Stimulated activated CD4-positive, alpha-beta T cell treated with anti-CD3 and anti-CD28 coated beads, Interleukin-1b, Interleukin-23, amount 100 ng/mL, for 1 hour (primary cell): ENCODE measurements at regions not wholly inside any gene's neighbourhood (a gene's known extent, or its start where the extent isn't known, plus 50 kb on each side); places are given as distances from the start of the nearest gene placed in this dataset.
"Not testable (repeated sequence)": the region's sequence is repeated elsewhere in the genome, so short reads cannot be mapped to it uniquely, and the experiment has no call there.

Experiments
- DNase-seq, 2 donors: peaks; one replicate each; pipeline ENCODE4 v3.0.0-alpha.2; 2020; ENCODE audit warnings: low read depth in 2 of 2

- DNase-seq = no peak
Observed at GRCh38 chr3:176193032-176193730, 1004.1 kb downstream of the TBL1XR1 start.

GRCh38 chr3:176190755-176191154 is 1006.5 kb downstream of the TBL1XR1 start:
- DNase-seq = no peak

- DNase-seq = no peak
Observed at GRCh38 chr3:176183181-176183580, 1014.1 kb downstream of the TBL1XR1 start.

GRCh38 chr3:176174060-176174459 is 1023.2 kb downstream of the TBL1XR1 start:
- no peak for DNase-seq

- DNase-seq = no peak
Observed at GRCh38 chr3:176172492-176172891, 1024.8 kb downstream of the TBL1XR1 start.

- no peak for DNase-seq
Observed at GRCh38 chr3:176167272-176167671, 1030.0 kb downstream of the TBL1XR1 start.

GRCh38 chr3:176160997-176161396 is 1036.3 kb downstream of the TBL1XR1 start:
- DNase-seq = no peak

- no peak for DNase-seq
Observed at GRCh38 chr3:176159796-176160195, 1037.5 kb downstream of the TBL1XR1 start.

- no peak for DNase-seq
Observed at GRCh38 chr3:176155012-176155411, 1042.3 kb downstream of the TBL1XR1 start.

GRCh38 chr3:176149567-176149966 is 1047.7 kb downstream of the TBL1XR1 start:
- DNase-seq = no peak

GRCh38 chr3:176147251-176147650 is 1050.0 kb downstream of the TBL1XR1 start:
- no peak for DNase-seq

GRCh38 chr3:176141837-176142236 is 1055.4 kb downstream of the TBL1XR1 start:
- DNase-seq = no peak

GRCh38 chr3:176120507-176120906 is 1076.8 kb downstream of the TBL1XR1 start:
- no peak for DNase-seq

GRCh38 chr3:176119826-176120225 is 1077.5 kb downstream of the TBL1XR1 start:
- DNase-seq = no peak

- DNase-seq = no peak
Observed at GRCh38 chr3:176106380-176106779, 1090.9 kb downstream of the TBL1XR1 start.

- no peak for DNase-seq
Observed at GRCh38 chr3:176097027-176097426, 1100.3 kb downstream of the TBL1XR1 start.

GRCh38 chr3:176093892-176094291 is 1103.4 kb downstream of the TBL1XR1 start:
- DNase-seq = not testable (repeated sequence)

- DNase-seq = no peak
Observed at GRCh38 chr3:176090727-176091126, 1106.6 kb downstream of the TBL1XR1 start.

- no peak for DNase-seq
Observed at GRCh38 chr3:176088962-176089383, 1108.3 kb downstream of the TBL1XR1 start.

- DNase-seq = no peak
Observed at GRCh38 chr3:176087066-176087697, 1110.1 kb downstream of the TBL1XR1 start.

- DNase-seq = no peak
Observed at GRCh38 chr3:176079785-176080184, 1117.5 kb downstream of the TBL1XR1 start.

GRCh38 chr3:176078906-176079305 is 1118.4 kb downstream of the TBL1XR1 start:
- DNase-seq = no peak

- DNase-seq = no peak
Observed at GRCh38 chr3:176075491-176075890, 1121.8 kb downstream of the TBL1XR1 start.

GRCh38 chr3:176075046-176075445 is 1122.2 kb downstream of the TBL1XR1 start:
- DNase-seq = no peak
